Upper lobe of left lung (tissue), 4 donors: ENCODE measurements at regions not wholly inside any gene's neighbourhood (a gene's known extent, or its start where the extent isn't known, plus 50 kb on each side); places are given as distances from the start of the nearest gene placed in this dataset.

Source experiments
- EP300 ChIP-seq, 4 donors: sonication (generic); formaldehyde crosslinking; IDR thresholded peaks; one replicate each; pipeline ENCODE4 v1.5.1; 2017; ENCODE audit warnings: antibody characterized with exemption in 4 of 4, control low read depth in 2 of 4
- POLR2A ChIP-seq, 4 donors: fragments of 450-650 bp; IDR thresholded peaks; one replicate each; pipeline ENCODE4 v1.5.1; 2016 to 2017; ENCODE audit warnings: antibody characterized with exemption in 4 of 4, mild to moderate bottlenecking in 2 of 4
- POLR2AphosphoS5 ChIP-seq, 2 donors: sonication (generic); formaldehyde crosslinking; IDR thresholded peaks; one replicate each; pipeline ENCODE4 v1.5.1; 2017; ENCODE audit warnings: antibody characterized with exemption in 2 of 2
- TF ChIP-seq, protein P1 (sequence below), 6 experiments: fragments of 450-650 bp in 4 of 6; fragments of 200-600 bp in 2 of 6; sonication (generic) in 2 of 6; IDR thresholded peaks; one replicate each; pipeline ENCODE4 v1.5.1; 2016 to 2019; ENCODE audit warnings: antibody characterized with exemption in 6 of 6

DNA sequence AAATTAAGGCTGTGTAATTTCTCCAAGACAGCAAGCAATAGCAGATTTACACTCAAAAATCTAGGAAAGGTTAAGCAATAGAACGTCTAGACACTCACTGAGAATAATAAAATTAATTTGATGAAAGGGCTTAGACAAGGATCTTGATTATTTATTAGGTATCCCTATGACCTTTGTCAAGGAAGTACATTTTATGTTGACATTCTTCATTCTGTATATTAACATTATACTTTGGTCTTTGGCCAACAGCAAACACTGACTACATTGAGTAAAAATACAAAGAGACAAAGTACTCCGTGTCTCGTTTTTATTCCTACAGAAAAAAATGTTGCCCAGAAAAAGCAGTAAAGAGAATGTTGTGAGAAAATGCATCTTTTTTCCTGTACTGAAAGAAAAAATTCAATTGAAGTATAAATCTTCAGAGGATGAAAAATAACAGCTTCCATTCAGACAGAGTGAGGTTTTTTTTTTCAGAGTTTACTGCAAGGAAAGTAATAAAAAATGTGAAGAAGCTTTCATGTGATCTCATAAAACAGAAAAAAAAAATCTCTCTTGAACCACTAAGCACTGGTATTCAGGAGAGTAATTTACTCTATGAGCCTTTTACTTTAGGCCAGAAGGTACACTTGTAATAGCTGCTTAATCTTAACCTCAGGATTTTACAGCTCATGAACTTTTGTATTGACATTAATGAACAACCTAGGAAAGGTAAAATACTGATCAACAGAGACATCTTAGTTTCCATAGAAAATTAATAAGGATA, 605.0 kb downstream of the FSCB start:
- TF ChIP-seq, protein P1, sequence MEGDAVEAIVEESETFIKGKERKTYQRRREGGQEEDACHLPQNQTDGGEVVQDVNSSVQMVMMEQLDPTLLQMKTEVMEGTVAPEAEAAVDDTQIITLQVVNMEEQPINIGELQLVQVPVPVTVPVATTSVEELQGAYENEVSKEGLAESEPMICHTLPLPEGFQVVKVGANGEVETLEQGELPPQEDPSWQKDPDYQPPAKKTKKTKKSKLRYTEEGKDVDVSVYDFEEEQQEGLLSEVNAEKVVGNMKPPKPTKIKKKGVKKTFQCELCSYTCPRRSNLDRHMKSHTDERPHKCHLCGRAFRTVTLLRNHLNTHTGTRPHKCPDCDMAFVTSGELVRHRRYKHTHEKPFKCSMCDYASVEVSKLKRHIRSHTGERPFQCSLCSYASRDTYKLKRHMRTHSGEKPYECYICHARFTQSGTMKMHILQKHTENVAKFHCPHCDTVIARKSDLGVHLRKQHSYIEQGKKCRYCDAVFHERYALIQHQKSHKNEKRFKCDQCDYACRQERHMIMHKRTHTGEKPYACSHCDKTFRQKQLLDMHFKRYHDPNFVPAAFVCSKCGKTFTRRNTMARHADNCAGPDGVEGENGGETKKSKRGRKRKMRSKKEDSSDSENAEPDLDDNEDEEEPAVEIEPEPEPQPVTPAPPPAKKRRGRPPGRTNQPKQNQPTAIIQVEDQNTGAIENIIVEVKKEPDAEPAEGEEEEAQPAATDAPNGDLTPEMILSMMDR (IDR thresholded peaks at IDR 0.05), result no peak
- TF ChIP-seq POLR2A (IDR thresholded peaks at IDR 0.05) (no peak), EP300 (IDR thresholded peaks at IDR 0.05) (no peak), POLR2AphosphoS5 (IDR thresholded peaks at IDR 0.05) (no peak)
